HCT116 (cell line): ENCODE measurements at regions not wholly inside any gene's neighbourhood (a gene's known extent, or its start where the extent isn't known, plus 50 kb on each side); places are given as distances from the start of the nearest gene placed in this dataset.

Experiments
- ATAC-seq: fragments of 200-7000 bp; cut with Tn5 transposase; 2 replicates; pipeline ENCODE4 v1.9.1; 2020; ENCODE audit warnings: mild to moderate bottlenecking, moderate library complexity
- BruUV-seq: library from RNA; stranded (reverse); fragments of 400-500 nt; replicated peaks from 2 replicates; lab custom pipeline; 2021; lab: Mats Ljungman, UMichigan
- CTCF ChIA-PET: fragments of 300-600 bp; sonication (Branson Sonifier 250); formaldehyde crosslinking; loops from one replicate; lab custom pipeline; 2021; ENCODE audit warnings: antibody characterized with exemption; lab: Charles Lee
- POLR2A ChIA-PET: fragments of 300-600, 350-600 bp; sonication (Branson Sonifier 250); formaldehyde crosslinking; loops from one replicate; lab custom pipeline; 2021; ENCODE audit warnings: antibody characterized with exemption; lab: Charles Lee
- RAD21 ChIA-PET, 2 experiments: fragments of 300-600 bp; sonication (Branson Sonifier 250); formaldehyde crosslinking; loops; one replicate each; lab custom pipeline; 2023; ENCODE audit warnings: low total read pairs in 2 of 2; ENCODE audit not compliant: uncharacterized antibody in 2 of 2, unreplicated experiment in 2 of 2, low non-redundant PET in 1 of 2; lab: Charles Lee
- DNase-seq: peaks from one replicate; pipeline ENCODE4 v3.0.0-alpha.2; 2010; ENCODE audit warnings: low read depth, low spot score
- H2AFZ ChIP-seq: fragments of 200-600 bp; shearing (Covaris generic), sonication (generic); 2 replicates; pipeline ENCODE4 v1.6.1; 2017; ENCODE audit warnings: low read depth, mixed run types, mixed read lengths, antibody characterized with exemption, low read length; ENCODE audit not compliant: poor library complexity, severe bottlenecking
- H3K27ac ChIP-seq: 2 replicates; pipeline ENCODE4 v1.5.1; 2012; ENCODE audit warnings: low read depth, low read length
- H3K27me3 ChIP-seq: fragments of 200-600 bp; sonication (generic); 2 replicates; pipeline ENCODE4 v1.6.1; 2016; ENCODE audit warnings: mixed run types, low read length, mixed read lengths; ENCODE audit not compliant: insufficient read depth
- H3K36me3 ChIP-seq, 2 experiments: fragments of 200-500 bp in 1 of 2; fragments of 200-600 bp in 1 of 2; sonication (Bioruptor generic) in 1 of 2; sonication (generic) in 1 of 2; 2 replicates each; pipeline versions ENCODE4 v1.5.1 to v1.6.1; 2014 to 2016; ENCODE audit warnings: low read length in 2 of 2, inconsistent platforms in 1 of 2, mixed read lengths in 1 of 2, mixed run types in 1 of 2; ENCODE audit not compliant: insufficient read depth in 2 of 2, control insufficient read depth in 1 of 2
- H3K4me1 ChIP-seq, 2 experiments: fragments of 200-600 bp in 1 of 2; sonication (generic) in 1 of 2; 2 replicates each; pipeline versions ENCODE4 v1.5.1 to v1.6.1; 2012 to 2017; ENCODE audit warnings: low read length in 2 of 2, inconsistent platforms in 1 of 2, mild to moderate bottlenecking in 1 of 2, mixed read lengths in 1 of 2, mixed run types in 1 of 2, moderate library complexity in 1 of 2; ENCODE audit not compliant: insufficient read depth in 2 of 2, control insufficient read depth in 1 of 2
- H3K4me2 ChIP-seq: fragments of 200-600 bp; sonication (generic); 2 replicates; pipeline ENCODE4 v1.6.1; 2017; ENCODE audit warnings: mixed run types, low read length, mixed read lengths
- H3K4me3 ChIP-seq, 2 experiments: fragments of 200-600 bp in 1 of 2; sonication (generic) in 1 of 2; replicated peaks in 1 of 2; 2 replicates each; pipeline ENCODE4 v1.5.1; 2011 to 2016; ENCODE audit warnings: low read length in 2 of 2, control low read depth in 1 of 2, low read depth in 1 of 2, mild to moderate bottlenecking in 1 of 2, mixed read lengths in 1 of 2, mixed run types in 1 of 2
- H3K79me2 ChIP-seq: fragments of 200-600 bp; sonication (generic); 2 replicates; pipeline ENCODE4 v1.6.1; 2017; ENCODE audit warnings: mild to moderate bottlenecking, mixed run types, low read length, moderate library complexity, mixed read lengths; ENCODE audit not compliant: insufficient read depth
- H3K9ac ChIP-seq: fragments of 200-600 bp; sonication (generic); 2 replicates; pipeline ENCODE4 v1.6.1; 2016; ENCODE audit warnings: low read length, mixed read lengths
- H3K9me2 ChIP-seq: fragments of 200-600 bp; sonication (generic), shearing (Covaris generic); 2 replicates; pipeline ENCODE4 v1.6.1; 2017; ENCODE audit warnings: mixed run types, mild to moderate bottlenecking, moderate library complexity; ENCODE audit not compliant: insufficient read depth
- H3K9me3 ChIP-seq, 2 experiments: fragments of 200-500 bp in 1 of 2; fragments of 200-600 bp in 1 of 2; sonication (Bioruptor generic) in 1 of 2; sonication (generic) in 1 of 2; 2 replicates each; pipeline ENCODE4 v1.6.1; 2014 to 2017; ENCODE audit warnings: low read length in 2 of 2, mixed read lengths in 2 of 2, inconsistent platforms in 1 of 2, low read depth in 1 of 2, mild to moderate bottlenecking in 1 of 2, mixed run types in 1 of 2, moderate library complexity in 1 of 2; ENCODE audit not compliant: control insufficient read depth in 1 of 2, insufficient read depth in 1 of 2
- H4K20me1 ChIP-seq: fragments of 200-600 bp; sonication (generic), shearing (Covaris generic); 2 replicates; pipeline ENCODE4 v1.6.1; 2017; ENCODE audit warnings: mixed run types, mild to moderate bottlenecking, moderate library complexity; ENCODE audit not compliant: insufficient read depth
- ATF3 ChIP-seq: IDR thresholded peaks from 2 replicates; pipeline ENCODE4 v1.6.1; 2012
- CEBPB ChIP-seq: IDR thresholded peaks from 2 replicates; pipeline ENCODE4 v1.6.1; 2012; ENCODE audit warnings: low read depth
- CTCF ChIP-seq, 3 experiments: fragments of 200-600 bp in 1 of 3; sonication (generic) in 1 of 3; IDR thresholded peaks in 2 of 3; conservative IDR thresholded peaks in 1 of 3; 2 replicates each; pipeline ENCODE4 v1.5.1; 2012 to 2017; ENCODE audit warnings: low read depth in 2 of 3, low read length in 2 of 3, antibody characterized with exemption in 1 of 3, borderline replicate concordance in 1 of 3, control low read depth in 1 of 3, mild to moderate bottlenecking in 1 of 3, mixed read lengths in 1 of 3, mixed run types in 1 of 3, moderate library complexity in 1 of 3; ENCODE audit not compliant: insufficient read depth in 1 of 3
- EZH2 ChIP-seq: fragments of 200-600 bp; sonication (generic); IDR thresholded peaks from 2 replicates; pipeline ENCODE4 v1.6.1; 2017; ENCODE audit warnings: antibody characterized with exemption, mixed run types
- FOSL1 ChIP-seq: IDR thresholded peaks from 2 replicates; pipeline ENCODE4 v1.6.1; 2012; ENCODE audit warnings: low read depth
- JUND ChIP-seq: IDR thresholded peaks from 2 replicates; pipeline ENCODE4 v1.6.1; 2012
- MAX ChIP-seq: IDR thresholded peaks from 2 replicates; pipeline ENCODE4 v1.6.1; 2012
- POLR2AphosphoS5 ChIP-seq: IDR thresholded peaks from 2 replicates; pipeline ENCODE4 v1.6.1; 2011; ENCODE audit warnings: mild to moderate bottlenecking, low read depth, low read length, moderate library complexity
- REST ChIP-seq: IDR thresholded peaks from 2 replicates; pipeline ENCODE4 v1.6.1; 2012; ENCODE audit warnings: low read depth
- SIN3A ChIP-seq: IDR thresholded peaks from 2 replicates; pipeline ENCODE4 v1.6.1; 2012; ENCODE audit warnings: low read depth
- SP1 ChIP-seq: IDR thresholded peaks from 2 replicates; pipeline ENCODE4 v1.6.1; 2012; ENCODE audit warnings: low read depth
- SRF ChIP-seq: IDR thresholded peaks from 2 replicates; pipeline ENCODE4 v1.6.1; 2012; ENCODE audit warnings: low read depth
- YY1 ChIP-seq: IDR thresholded peaks from 2 replicates; pipeline ENCODE4 v1.6.1; 2011; ENCODE audit warnings: low read length, low read depth, moderate library complexity, mild to moderate bottlenecking; ENCODE audit not compliant: insufficient replicate concordance; ENCODE audit errors: extremely low read depth
- ZBTB33 ChIP-seq: IDR thresholded peaks from 2 replicates; pipeline ENCODE4 v1.6.1; 2011; ENCODE audit warnings: mild to moderate bottlenecking, low read length, moderate library complexity; ENCODE audit not compliant: insufficient replicate concordance; ENCODE audit errors: extremely low read depth
- ZFX ChIP-seq: fragments of 450-650 bp; IDR thresholded peaks from 2 replicates; pipeline ENCODE4 v1.6.1; 2017
- ZNF274 ChIP-seq: fragments of 200-500 bp; sonication (Bioruptor generic); IDR thresholded peaks from 2 replicates; pipeline ENCODE4 v1.6.1; 2014; ENCODE audit warnings: mild to moderate bottlenecking, low read depth, low read length, inconsistent platforms
- intact Hi-C: fragments of 100-400 bp; cut with micrococcal nuclease; formaldehyde crosslinking; loops from 2 replicates; pipeline ENCODE4 v1.10.0; 2022

- no peak overlapping the region for H3K4me3 ChIP-seq
- no peak for DNase-seq
- no peak overlapping the region for H3K9ac ChIP-seq
- H3K36me3 ChIP-seq, result no peaks in the 10 kb centered on the region
- no peaks in the 10 kb centered on the region for H4K20me1 ChIP-seq
- no peaks in the 10 kb centered on the region for H3K9me2 ChIP-seq
- no peak for ATAC-seq
- H3K27me3 ChIP-seq, result no peaks in the 10 kb centered on the region
- ChIA-PET POLR2A (no interaction called here), RAD21 (no interaction called here), CTCF (no interaction called here)
- no peaks in the 10 kb centered on the region for H3K79me2 ChIP-seq
- no peak overlapping the region for H3K4me2 ChIP-seq
- H3K4me1 ChIP-seq, result peaks cover 0 to 3% of the 10 kb centered on the region in 2 experiments; a peak in 1 of 4 replicates
- H2AFZ ChIP-seq, result no peak overlapping the region
- no TSS peak for BruUV-seq
- TF ChIP-seq CTCF (IDR thresholded peaks at IDR 0.05 in 2 of 3, conservative IDR thresholded peaks at IDR 0.05 in 1 of 3; ENCODE audit: borderline replicate concordance in 1 of 3, insufficient read depth in 1 of 3, low read depth in 2 of 3, low read length in 2 of 3), result no peak
- TF ChIP-seq YY1, result no peak
- no peak for TF ChIP-seq CEBPB
- no peak for TF ChIP-seq EZH2
- no peak for TF ChIP-seq ZFX
- no peak for TF ChIP-seq SIN3A
- no peak for TF ChIP-seq REST
- no peak for TF ChIP-seq SRF
- TF ChIP-seq FOSL1, result no peak
- no peak for TF ChIP-seq POLR2AphosphoS5
- TF ChIP-seq SP1, result no peak
- TF ChIP-seq ATF3, result no peak
- no peak for TF ChIP-seq ZBTB33
- TF ChIP-seq MAX, result no peak
- no peak for TF ChIP-seq ZNF274
- TF ChIP-seq JUND, result no peak
- intact Hi-C loops, result no loop called here
- no peak overlapping the region for H3K27ac ChIP-seq
- no peaks in the 10 kb centered on the region for H3K9me3 ChIP-seq
These were observed 365.1 kb upstream of the PRR16 start for GRCh38 chr5:120098902-120099535.
